Gastroesophageal sphincter (tissue), 4 donors: ENCODE measurements at regions not wholly inside any gene's neighbourhood (a gene's known extent, or its start where the extent isn't known, plus 50 kb on each side); places are given as distances from the start of the nearest gene placed in this dataset.

Source experiments
- ATAC-seq: fragments of 150-250 bp; one replicate; pipeline ENCODE4 v1.9.1; 2016; ENCODE audit warnings: mild to moderate bottlenecking, moderate library complexity
- H3K27ac ChIP-seq, 4 donors: fragments of 200-600 bp; sonication (generic) in 3 of 4; 1 replicate in 3 of 4; 2 replicates in 1 of 4; pipeline ENCODE4 v1.5.1; 2016 to 2019
- H3K27me3 ChIP-seq: fragments of 200-600 bp; sonication (generic); one replicate; pipeline ENCODE4 v1.5.1; 2019
- H3K36me3 ChIP-seq, 2 donors: fragments of 200-600 bp; sonication (generic); one replicate each; pipeline ENCODE4 v1.5.1; 2019; ENCODE audit warnings: control low read depth in 1 of 2
- H3K4me1 ChIP-seq, 3 donors: fragments of 200-600 bp; sonication (generic); 1 replicate in 2 of 3; 2 replicates in 1 of 3; pipeline ENCODE4 v1.5.1; 2016 to 2019; ENCODE audit warnings: control low read depth in 2 of 3
- H3K4me3 ChIP-seq, 2 donors: fragments of 200-600 bp; sonication (generic); one replicate each; pipeline ENCODE4 v1.5.1; 2019; ENCODE audit warnings: mild to moderate bottlenecking in 1 of 2, moderate library complexity in 1 of 2
- H3K9me3 ChIP-seq, 3 donors: fragments of 200-600 bp; sonication (generic); one replicate each; pipeline ENCODE4 v1.5.1; 2017 to 2019; ENCODE audit warnings: control low read depth in 2 of 3
- EP300 ChIP-seq: sonication (generic); formaldehyde crosslinking; IDR thresholded peaks from one replicate; pipeline ENCODE4 v1.6.1; 2017; ENCODE audit warnings: antibody characterized with exemption, mild to moderate bottlenecking
- POLR2A ChIP-seq, 2 donors: fragments of 450-650 bp; IDR thresholded peaks; one replicate each; pipeline ENCODE4 v1.6.1; 2017; ENCODE audit warnings: antibody characterized with exemption in 2 of 2, mild to moderate bottlenecking in 2 of 2, moderate library complexity in 1 of 2
- POLR2AphosphoS5 ChIP-seq: sonication (generic); formaldehyde crosslinking; IDR thresholded peaks from one replicate; pipeline ENCODE4 v1.6.1; 2017; ENCODE audit warnings: antibody characterized with exemption
- WGBS, 2 donors: methylation state at CpG; one replicate each; pipeline ENCODE4 v1.1.5; 2018; ENCODE audit warnings: low coverage in 1 of 2; 5-methylcytosine and 5-hydroxymethylcytosine counted together
- TF ChIP-seq, protein P1 (sequence below), 4 experiments: fragments of 200-600 bp in 2 of 4; fragments of 450-650 bp in 2 of 4; sonication (generic) in 1 of 4; IDR thresholded peaks; one replicate each; pipeline ENCODE4 v1.5.1; 2017 to 2019; ENCODE audit warnings: antibody characterized with exemption in 4 of 4, mild to moderate bottlenecking in 2 of 4, moderate library complexity in 2 of 4

DNA sequence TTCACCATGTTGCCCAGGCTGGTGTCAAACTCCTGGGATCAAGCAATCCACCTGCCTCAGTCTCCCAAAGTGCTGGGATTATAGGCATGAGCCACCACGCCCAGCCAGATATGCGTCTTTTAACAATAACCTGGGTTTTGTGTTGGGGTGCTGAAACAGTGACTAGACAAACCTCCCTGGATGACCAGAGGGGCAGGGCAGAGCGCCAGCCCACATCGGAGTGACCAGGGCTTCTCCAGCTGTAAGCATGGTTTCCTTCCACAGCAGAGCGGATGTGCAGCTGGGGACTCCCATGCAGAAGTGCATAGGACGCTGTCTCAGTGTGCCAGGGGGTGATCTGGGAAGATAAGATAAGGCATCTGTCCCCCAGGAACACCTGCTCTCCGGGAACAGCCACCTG, 244.9 kb downstream of the IRX2 start:
- no peak for TF ChIP-seq POLR2A (IDR thresholded peaks at IDR 0.05)
- TF ChIP-seq, protein P1, sequence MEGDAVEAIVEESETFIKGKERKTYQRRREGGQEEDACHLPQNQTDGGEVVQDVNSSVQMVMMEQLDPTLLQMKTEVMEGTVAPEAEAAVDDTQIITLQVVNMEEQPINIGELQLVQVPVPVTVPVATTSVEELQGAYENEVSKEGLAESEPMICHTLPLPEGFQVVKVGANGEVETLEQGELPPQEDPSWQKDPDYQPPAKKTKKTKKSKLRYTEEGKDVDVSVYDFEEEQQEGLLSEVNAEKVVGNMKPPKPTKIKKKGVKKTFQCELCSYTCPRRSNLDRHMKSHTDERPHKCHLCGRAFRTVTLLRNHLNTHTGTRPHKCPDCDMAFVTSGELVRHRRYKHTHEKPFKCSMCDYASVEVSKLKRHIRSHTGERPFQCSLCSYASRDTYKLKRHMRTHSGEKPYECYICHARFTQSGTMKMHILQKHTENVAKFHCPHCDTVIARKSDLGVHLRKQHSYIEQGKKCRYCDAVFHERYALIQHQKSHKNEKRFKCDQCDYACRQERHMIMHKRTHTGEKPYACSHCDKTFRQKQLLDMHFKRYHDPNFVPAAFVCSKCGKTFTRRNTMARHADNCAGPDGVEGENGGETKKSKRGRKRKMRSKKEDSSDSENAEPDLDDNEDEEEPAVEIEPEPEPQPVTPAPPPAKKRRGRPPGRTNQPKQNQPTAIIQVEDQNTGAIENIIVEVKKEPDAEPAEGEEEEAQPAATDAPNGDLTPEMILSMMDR (IDR thresholded peaks at IDR 0.05) = no peak
- TF ChIP-seq EP300 = no peak
- TF ChIP-seq POLR2AphosphoS5 = no peak
- ATAC-seq = no peak
- Histone ChIP-seq H3K9me3 (no peaks in the 10 kb centered on the region), H3K27me3 (peaks cover 10% of the 10 kb centered on the region), H3K4me3 (no peak overlapping the region), H3K36me3 (no peaks in the 10 kb centered on the region), H3K27ac (no peak overlapping the region), H3K4me1 (no peaks in the 10 kb centered on the region)
- 83% methylated on average over 1 of the region's 7 CpGs; no CpG with 5 or more reads in 1 of the 2 donors for WGBS, 2 donors

GRCh38 chr5:2505217-2505616, 246.3 kb downstream of the IRX2 start:
- no peak for ATAC-seq

GRCh38 chr5:2502970-2503594, 248.4 kb downstream of the IRX2 start:
- ATAC-seq = no peak
- no peaks in the 10 kb centered on the region for H3K27me3 ChIP-seq
- H3K4me1 ChIP-seq = no peaks in the 10 kb centered on the region
- TF ChIP-seq, protein P1 (IDR thresholded peaks at IDR 0.05) = no peak
- TF ChIP-seq EP300 = no peak
- TF ChIP-seq POLR2AphosphoS5 = no peak
- TF ChIP-seq POLR2A (IDR thresholded peaks at IDR 0.05) = no peak
- no peak overlapping the region for H3K27ac ChIP-seq
- no peaks in the 10 kb centered on the region for H3K36me3 ChIP-seq
- 70 to 75% methylated on average over 3 to 4 of the region's 6 CpGs for WGBS, 2 donors
- H3K9me3 ChIP-seq = peaks cover 0 to 14% (median 0%) of the 10 kb centered on the region in 3 donors
- H3K4me3 ChIP-seq = no peak overlapping the region

More at GRCh38 chr5:2505217-2505616, 246.3 kb downstream of the IRX2 start:
- H3K36me3 ChIP-seq = no peaks in the 10 kb centered on the region
- H3K27ac ChIP-seq = no peak overlapping the region
- H3K4me3 ChIP-seq = no peak overlapping the region
- WGBS, 2 donors = 68 to 74% methylated on average over 3 to 9 of the region's 10 CpGs
- no peaks in the 10 kb centered on the region for H3K27me3 ChIP-seq
- TF ChIP-seq POLR2A (IDR thresholded peaks at IDR 0.05) (no peak), EP300 (no peak), POLR2AphosphoS5 (no peak)
- TF ChIP-seq, protein P1 (IDR thresholded peaks at IDR 0.05) = no peak
- peaks cover 0 to 8% (median 0%) of the 10 kb centered on the region in 3 donors for H3K9me3 ChIP-seq
- H3K4me1 ChIP-seq = no peaks in the 10 kb centered on the region

- ATAC-seq = no peak
- H3K27ac ChIP-seq = no peak overlapping the region
- H3K9me3 ChIP-seq = peaks cover 0 to 14% (median 0%) of the 10 kb centered on the region in 3 donors
- no peak overlapping the region for H3K4me3 ChIP-seq
- H3K4me1 ChIP-seq = no peaks in the 10 kb centered on the region
- peaks cover 11% of the 10 kb centered on the region for H3K27me3 ChIP-seq
- H3K36me3 ChIP-seq = no peaks in the 10 kb centered on the region
- TF ChIP-seq, protein P1 (IDR thresholded peaks at IDR 0.05) = no peak
- no peak for TF ChIP-seq POLR2AphosphoS5
Measured at GRCh38 chr5:2499917-2500316, 251.6 kb downstream of the IRX2 start.

- peaks cover 11% of the 10 kb centered on the region for H3K27me3 ChIP-seq
- ATAC-seq = no peak
- no peak overlapping the region for H3K4me3 ChIP-seq
- H3K36me3 ChIP-seq = no peaks in the 10 kb centered on the region
- H3K4me1 ChIP-seq = no peaks in the 10 kb centered on the region
- 67 to 78% methylated on average over 9 of the region's 9 CpGs for WGBS, 2 donors
- peaks cover 0 to 14% (median 0%) of the 10 kb centered on the region in 3 donors for H3K9me3 ChIP-seq
- H3K27ac ChIP-seq = no peak overlapping the region
- TF ChIP-seq EP300 (no peak), POLR2AphosphoS5 (no peak), POLR2A (IDR thresholded peaks at IDR 0.05) (no peak)
- TF ChIP-seq, protein P1 (IDR thresholded peaks at IDR 0.05) = no peak
Measured at GRCh38 chr5:2496891-2497290, 254.6 kb downstream of the IRX2 start.
